Pons (tissue), 1 donor: ENCODE measurements at regions not wholly inside any gene's neighbourhood (a gene's known extent, or its start where the extent isn't known, plus 50 kb on each side); places are given as distances from the start of the nearest gene placed in this dataset.
"Not testable (repeated sequence)": the region's sequence is repeated elsewhere in the genome, so short reads cannot be mapped to it uniquely, and the experiment has no call there.

ENCODE experiments used
- DNase-seq: peaks from one replicate; pipeline ENCODE4 v3.0.0-alpha.2; 2016; ENCODE audit warnings: low spot score

DNA sequence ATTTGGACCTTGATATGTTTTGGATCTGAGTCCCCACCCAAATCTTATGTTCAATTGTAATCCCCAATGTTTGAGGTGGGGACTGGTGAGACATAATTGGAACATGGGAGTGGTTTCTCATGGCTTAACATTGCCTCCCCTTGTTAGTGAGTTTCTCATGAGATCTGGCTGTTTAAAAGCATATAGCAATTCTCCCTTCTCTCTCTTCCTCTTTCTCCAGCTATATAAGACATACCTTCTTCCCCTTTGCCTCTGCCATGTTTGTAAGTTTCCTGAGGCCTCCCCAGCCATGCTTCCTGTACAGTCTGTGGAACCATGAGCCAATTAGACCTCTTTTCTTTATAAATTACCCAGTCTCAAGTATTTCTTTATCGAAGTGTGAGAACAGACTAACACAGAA lies 692.4 kb downstream of the KCNT2 start:
- DNase-seq, result no peak

GRCh38 chr1:195909061-195909460 lies 699.2 kb downstream of the KCNT2 start:
- DNase-seq, result no peak

DNA sequence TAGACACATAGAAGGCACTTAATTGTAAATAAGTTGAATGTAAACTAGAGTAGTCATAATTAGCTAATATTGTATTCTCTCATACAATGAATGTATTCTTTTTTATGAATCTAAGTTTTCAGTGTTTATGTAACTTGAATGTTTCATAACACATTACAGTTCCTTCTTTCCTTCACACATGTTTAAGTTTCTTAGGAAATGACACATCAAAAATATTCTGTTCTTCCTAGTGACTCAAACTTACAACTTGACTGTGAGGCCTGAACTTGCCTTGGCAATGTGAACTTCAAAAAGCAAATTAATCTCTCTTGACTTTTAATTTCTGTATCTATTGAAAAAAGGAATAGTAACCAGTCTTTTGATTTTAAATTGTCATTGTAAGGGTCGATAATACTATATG lies 700.1 kb downstream of the KCNT2 start:
- no peak for DNase-seq

- DNase-seq, result no peak
Observed at GRCh38 chr1:195903203-195903602, 705.0 kb downstream of the KCNT2 start.

GRCh38 chr1:195902779-195903178 lies 705.5 kb downstream of the KCNT2 start:
- DNase-seq, result no peak

- no peak for DNase-seq
Observed at GRCh38 chr1:195899762-195900352, 708.4 kb downstream of the KCNT2 start.

- no peak for DNase-seq
Observed at GRCh38 chr1:195898924-195899323, 709.3 kb downstream of the KCNT2 start.

- no peak for DNase-seq
Observed at GRCh38 chr1:195898373-195898772, 709.9 kb downstream of the KCNT2 start.

DNA sequence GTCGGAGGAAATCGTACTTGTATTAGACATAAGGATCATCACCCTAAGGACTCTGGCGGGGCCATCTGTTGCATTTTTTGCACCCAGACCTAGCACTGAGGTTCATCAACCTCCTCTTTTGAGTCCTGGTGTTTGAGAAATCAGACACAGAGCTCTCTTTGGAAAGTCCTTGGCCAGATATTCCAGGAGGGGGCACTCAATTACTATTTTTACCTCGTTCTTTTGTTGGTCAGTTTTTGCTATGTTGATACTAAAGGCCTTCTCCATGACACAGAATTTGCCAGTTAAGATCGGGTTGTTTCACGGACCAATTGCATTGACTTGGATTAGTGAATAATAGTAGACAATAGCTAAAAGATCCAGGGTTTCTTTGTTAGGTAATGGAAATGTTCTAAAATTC lies 711.2 kb downstream of the KCNT2 start:
- DNase-seq, result no peak

- DNase-seq, result no peak
Observed at GRCh38 chr1:195894411-195894810, 713.8 kb downstream of the KCNT2 start.

- DNase-seq, result no peak
Observed at GRCh38 chr1:195886000-195886399, 722.2 kb downstream of the KCNT2 start.

DNA sequence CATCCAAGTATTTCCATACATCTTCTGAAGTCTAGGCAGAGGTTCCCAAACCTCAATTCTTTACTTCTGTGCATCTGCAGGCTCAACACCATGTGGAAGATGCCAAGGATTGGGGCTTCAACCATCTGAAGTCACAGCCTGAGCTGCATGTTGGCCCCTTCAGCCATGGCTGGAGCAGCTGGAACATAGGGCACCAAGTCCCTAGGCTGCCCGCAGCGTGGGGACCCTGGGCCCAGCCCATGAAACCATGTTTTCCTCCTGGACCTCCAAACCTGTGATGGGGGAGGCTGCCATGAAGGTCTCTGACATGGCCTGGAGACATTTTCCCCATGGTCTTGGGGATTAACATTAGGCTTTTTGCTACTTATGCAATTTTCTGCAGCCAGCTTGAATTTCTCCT lies 729.8 kb downstream of the KCNT2 start:
- no peak for DNase-seq

- no peak for DNase-seq
Observed at GRCh38 chr1:195876792-195877191, 731.4 kb downstream of the KCNT2 start.

DNA sequence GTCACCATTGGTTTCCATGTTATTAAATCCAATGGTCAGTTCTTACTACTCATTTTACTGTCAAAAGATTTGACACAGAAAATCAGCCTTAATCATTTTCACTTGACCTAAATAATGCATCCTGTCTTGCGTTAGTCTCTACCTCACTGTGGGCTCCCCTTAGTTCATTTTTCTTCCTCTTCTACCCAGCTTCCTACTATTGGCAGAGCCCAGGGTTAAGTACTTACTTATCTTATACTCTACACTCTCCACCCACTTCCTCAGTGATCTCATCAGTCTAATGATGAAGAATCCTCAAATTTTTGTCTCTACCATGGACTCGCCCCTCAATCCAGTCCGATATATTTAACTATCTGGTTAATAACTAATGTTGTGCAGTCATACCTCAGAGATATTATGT lies 735.9 kb downstream of the KCNT2 start:
- no peak for DNase-seq

DNA sequence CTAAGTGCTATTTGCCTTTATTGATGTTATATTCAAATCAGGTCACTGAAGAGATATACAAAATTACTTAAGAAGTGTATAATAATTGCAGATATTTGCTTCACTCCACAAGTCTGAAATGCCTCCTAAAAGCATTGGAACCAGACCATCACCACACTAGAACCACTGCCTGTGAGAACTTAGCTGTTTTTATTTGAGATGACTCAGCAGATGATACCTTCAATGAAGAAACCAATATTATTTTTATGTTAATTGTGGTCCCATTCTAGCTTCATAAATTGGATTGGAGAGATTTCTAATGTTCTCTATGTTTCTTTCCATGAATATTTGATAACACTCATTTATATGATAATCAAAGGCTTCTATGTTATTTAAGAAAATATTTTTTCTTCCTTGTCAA lies 740.6 kb downstream of the KCNT2 start:
- no peak for DNase-seq

GRCh38 chr1:195866781-195867222 lies 741.4 kb downstream of the KCNT2 start:
- no peak for DNase-seq

DNA sequence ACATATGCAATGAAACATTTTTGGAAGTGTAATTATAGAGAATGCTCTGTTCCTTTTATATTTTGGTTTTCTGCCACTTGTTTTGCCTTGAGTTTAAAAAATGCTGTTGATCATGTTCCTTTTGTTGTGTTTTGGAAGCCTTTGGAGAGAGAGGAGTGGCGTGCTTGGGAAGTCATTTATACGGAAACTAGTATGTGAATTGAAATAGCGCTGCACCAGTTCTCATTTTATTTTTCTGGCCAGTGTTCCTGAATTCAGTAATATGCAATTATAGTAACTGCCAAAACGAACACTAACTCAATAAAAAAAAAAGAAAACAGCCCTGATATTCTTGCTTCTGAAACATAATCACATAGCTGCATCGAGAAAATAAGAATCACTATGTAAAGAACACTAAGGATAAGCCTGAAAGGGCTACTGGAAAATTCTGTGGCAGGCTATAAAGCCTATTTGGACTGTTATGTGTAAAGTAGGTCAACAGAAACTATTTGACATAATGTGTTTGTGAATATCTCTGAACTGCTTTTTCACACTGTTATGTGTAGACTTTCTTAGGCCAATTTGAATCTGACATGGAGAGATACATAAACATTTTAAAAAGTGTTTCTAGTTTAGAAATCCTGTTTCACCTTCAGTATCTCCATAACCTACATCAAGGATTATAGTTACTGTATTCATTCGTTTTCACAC lies 742.0 kb downstream of the KCNT2 start:
- DNase-seq, result no peak

GRCh38 chr1:195851804-195852203 lies 756.4 kb downstream of the KCNT2 start:
- DNase-seq, result no peak

GRCh38 chr1:195851016-195851601 lies 757.1 kb downstream of the KCNT2 start:
- no peak for DNase-seq

DNA sequence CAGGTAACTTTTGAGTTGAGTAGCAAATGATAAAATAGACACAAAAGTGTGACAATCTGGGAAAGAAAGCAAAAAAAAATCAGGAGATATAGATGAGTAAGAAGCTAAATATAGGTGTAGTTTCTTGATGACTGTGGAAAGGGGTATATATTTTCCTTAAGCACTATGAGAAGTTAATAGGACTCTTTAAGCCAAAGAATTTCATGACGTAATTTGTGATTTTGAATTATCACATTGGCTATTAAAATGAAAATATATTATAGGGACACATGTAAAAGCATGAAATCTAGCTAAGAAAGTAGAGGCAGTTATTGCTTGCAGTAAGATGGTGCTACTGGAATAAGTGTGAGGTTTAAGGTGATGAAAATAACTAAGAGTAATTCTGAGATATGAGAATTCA lies 759.1 kb downstream of the KCNT2 start:
- DNase-seq, result no peak

DNA sequence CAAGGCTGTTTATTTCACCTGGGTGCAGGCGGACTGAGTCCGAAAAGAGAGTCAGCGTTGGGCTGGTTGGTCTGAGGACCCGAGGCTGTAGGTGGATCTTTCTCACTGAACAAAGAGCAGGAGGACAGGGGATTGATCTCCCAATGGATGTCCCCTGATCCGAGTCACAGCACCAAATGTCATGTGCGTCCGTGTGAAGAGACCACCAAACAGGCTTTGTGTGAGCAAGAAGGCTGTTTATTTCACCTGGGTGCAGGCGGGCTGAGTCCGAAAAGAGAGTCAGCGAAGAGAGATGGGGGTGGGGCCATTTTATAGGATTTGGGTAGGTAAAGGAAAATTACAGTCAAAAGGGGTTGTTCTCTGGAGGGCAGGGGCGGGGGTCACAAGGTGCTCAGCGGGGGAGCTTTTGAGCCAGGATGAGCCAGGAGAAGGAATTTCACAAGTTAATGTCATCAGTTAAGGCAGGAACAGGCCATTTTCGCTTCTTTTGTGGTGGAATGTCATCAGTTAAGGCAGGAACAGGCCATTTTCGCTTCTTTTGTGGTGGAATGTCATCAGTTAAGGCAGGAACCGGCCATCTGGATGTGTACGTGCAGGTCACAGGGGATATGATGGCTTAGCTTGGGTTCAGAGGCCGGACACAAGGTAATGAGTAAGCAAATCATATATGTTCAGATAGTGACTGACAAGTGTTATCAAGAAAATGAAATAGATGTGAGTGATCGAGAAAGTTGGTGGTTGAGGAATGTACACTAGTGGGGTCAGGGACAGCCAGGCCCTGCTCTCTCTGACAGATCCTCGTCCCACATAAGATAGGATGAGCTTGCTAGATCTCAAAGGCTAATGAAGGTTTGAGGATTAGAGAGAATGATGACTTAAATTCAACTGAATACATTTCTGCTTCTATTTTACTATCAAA lies 760.0 kb downstream of the KCNT2 start:
- not testable (repeated sequence) for DNase-seq

DNA sequence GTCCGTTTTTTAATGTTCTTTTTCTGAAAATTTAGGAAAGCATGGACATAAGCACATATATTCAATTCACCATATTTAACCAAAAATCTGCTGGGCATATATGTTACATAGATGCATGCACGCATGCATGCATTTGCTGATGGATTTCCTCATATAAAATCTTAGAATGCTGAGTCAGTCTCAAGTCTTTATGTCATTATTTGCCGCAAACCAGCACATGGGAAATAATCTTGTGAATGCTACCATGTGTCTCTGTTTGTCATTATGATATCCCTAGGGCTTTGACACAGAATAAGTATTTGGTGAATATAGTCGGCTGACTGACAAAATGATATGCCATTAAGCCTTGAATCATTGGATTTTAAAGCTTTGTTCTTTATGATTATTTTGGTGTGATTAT lies 776.5 kb downstream of the KCNT2 start:
- DNase-seq, result no peak

- DNase-seq, result no peak
Observed at GRCh38 chr1:195828325-195828724, 779.9 kb downstream of the KCNT2 start.
